ENCODE measurements at regions not wholly inside any gene's neighbourhood (a gene's known extent, or its start where the extent isn't known, plus 50 kb on each side); places are given as distances from the start of the nearest gene placed in this dataset.

GRCh38 chr10:33556620-33557019, 222.2 kb upstream of the NRP1 start:
- no peaks in the 10 kb centered on the region for H3K27me3 ChIP-seq
- H3K9me3 ChIP-seq = no peaks in the 10 kb centered on the region
- DNase-seq = no peak
- H3K4me3 ChIP-seq = no peak overlapping the region
- no peaks in the 10 kb centered on the region for H3K4me1 ChIP-seq
- no peak overlapping the region for H3K27ac ChIP-seq
- TF ChIP-seq CTCF (IDR thresholded peaks at IDR 0.05) (no peak), POLR2A (IDR thresholded peaks at IDR 0.05) (no peak), POLR2AphosphoS5 (IDR thresholded peaks at IDR 0.05) (no peak), EP300 (IDR thresholded peaks at IDR 0.05; ENCODE audit: low read depth) (no peak)
- intact Hi-C loops (cut with DNase I; ENCODE audit: low total_unique reads) = no loop called here
- 74 to 77% methylated on average over 2 to 11 of the region's 11 CpGs for WGBS, 2 donors (ENCODE audit: low coverage in 1 of 2)
- in situ Hi-C loops (cut with MboI; ENCODE audit: low pct_ligation_motif_present in 1 of 4, low pct_unique_long_range_greater_than_20kb in 1 of 4, low sequenced_read_pairs in 3 of 4) = no loop called here
- no peaks in the 10 kb centered on the region for H3K36me3 ChIP-seq

- H3K4me1 ChIP-seq = no peaks in the 10 kb centered on the region
- H3K36me3 ChIP-seq = no peaks in the 10 kb centered on the region
- no peak overlapping the region for H3K4me3 ChIP-seq
- H3K27ac ChIP-seq = no peak overlapping the region
- in situ Hi-C loops (cut with MboI; ENCODE audit: low pct_ligation_motif_present in 1 of 4, low pct_unique_long_range_greater_than_20kb in 1 of 4, low sequenced_read_pairs in 3 of 4) = no loop called here
- intact Hi-C loops (cut with DNase I; ENCODE audit: low total_unique reads) = no loop called here
- no peaks in the 10 kb centered on the region for H3K9me3 ChIP-seq
- TF ChIP-seq POLR2A (IDR thresholded peaks at IDR 0.05) = no peak
- TF ChIP-seq CTCF (IDR thresholded peaks at IDR 0.05) = no peak
- TF ChIP-seq POLR2AphosphoS5 (IDR thresholded peaks at IDR 0.05) = no peak
- no peak for TF ChIP-seq EP300 (IDR thresholded peaks at IDR 0.05; ENCODE audit: low read depth)
- WGBS, 2 donors (ENCODE audit: low coverage in 1 of 2) = 80 to 84% methylated on average over 1 of the region's 1 CpG
- H3K27me3 ChIP-seq = no peaks in the 10 kb centered on the region
- no peak for DNase-seq
Measured at GRCh38 chr10:33556103-33556502, 221.6 kb upstream of the NRP1 start.

GRCh38 chr10:33553748-33554571, 219.5 kb upstream of the NRP1 start:
- WGBS, 2 donors (ENCODE audit: low coverage in 1 of 2) = 89 to 91% methylated on average over 6 to 11 of the region's 11 CpGs
- Histone ChIP-seq H3K27me3 (no peaks in the 10 kb centered on the region), H3K27ac (no peak overlapping the region), H3K4me1 (no peaks in the 10 kb centered on the region), H3K9me3 (no peaks in the 10 kb centered on the region), H3K4me3 (no peak overlapping the region), H3K36me3 (no peaks in the 10 kb centered on the region)
- in situ Hi-C loops (cut with MboI; ENCODE audit: low pct_ligation_motif_present in 1 of 4, low pct_unique_long_range_greater_than_20kb in 1 of 4, low sequenced_read_pairs in 3 of 4) (no loop called here), intact Hi-C loops (cut with DNase I; ENCODE audit: low total_unique reads) (no loop called here)
- TF ChIP-seq POLR2A (IDR thresholded peaks at IDR 0.05) (no peak), EP300 (IDR thresholded peaks at IDR 0.05; ENCODE audit: low read depth) (no peak), POLR2AphosphoS5 (IDR thresholded peaks at IDR 0.05) (no peak), CTCF (IDR thresholded peaks at IDR 0.05) (no peak)
- DNase-seq = no peak

- H3K4me1 ChIP-seq = no peaks in the 10 kb centered on the region
- H3K36me3 ChIP-seq = no peaks in the 10 kb centered on the region
- 83 to 97% methylated on average over 4 of the region's 4 CpGs for WGBS, 2 donors (ENCODE audit: low coverage in 1 of 2)
- intact Hi-C loops (cut with DNase I; ENCODE audit: low total_unique reads) (no loop called here), in situ Hi-C loops (cut with MboI; ENCODE audit: low pct_ligation_motif_present in 1 of 4, low pct_unique_long_range_greater_than_20kb in 1 of 4, low sequenced_read_pairs in 3 of 4) (no loop called here)
- H3K27me3 ChIP-seq = no peaks in the 10 kb centered on the region
- H3K4me3 ChIP-seq = no peak overlapping the region
- no peak overlapping the region for H3K27ac ChIP-seq
- DNase-seq = no peak
- H3K9me3 ChIP-seq = no peaks in the 10 kb centered on the region
- TF ChIP-seq POLR2AphosphoS5 (IDR thresholded peaks at IDR 0.05) (no peak), EP300 (IDR thresholded peaks at IDR 0.05; ENCODE audit: low read depth) (no peak), POLR2A (IDR thresholded peaks at IDR 0.05) (no peak), CTCF (IDR thresholded peaks at IDR 0.05) (no peak)
Measured at GRCh38 chr10:33552290-33552689, 217.8 kb upstream of the NRP1 start.
